Keratinocyte (primary cell): ENCODE measurements at regions not wholly inside any gene's neighbourhood (a gene's known extent, or its start where the extent isn't known, plus 50 kb on each side); places are given as distances from the start of the nearest gene placed in this dataset.

Experiments used
- EZH2 ChIP-seq: IDR thresholded peaks from one replicate; pipeline ENCODE4 v1.6.1; 2012; ENCODE audit warnings: inconsistent platforms, mild to moderate bottlenecking, low read length, moderate library complexity
- TF ChIP-seq, protein P1 (sequence below), 3 experiments: IDR thresholded peaks in 1 of 3; conservative IDR thresholded peaks in 1 of 3; optimal IDR thresholded peaks in 1 of 3; 2 replicates in 2 of 3; 3 replicates in 1 of 3; pipeline versions ENCODE3 to v1.5.1; 2011; ENCODE audit warnings: low read length in 3 of 3, mild to moderate bottlenecking in 3 of 3, moderate library complexity in 2 of 3, control low read depth in 1 of 3, inconsistent platforms in 1 of 3; ENCODE audit not compliant: insufficient read depth in 2 of 3; ENCODE audit errors: extremely low read depth in 1 of 3

DNA sequence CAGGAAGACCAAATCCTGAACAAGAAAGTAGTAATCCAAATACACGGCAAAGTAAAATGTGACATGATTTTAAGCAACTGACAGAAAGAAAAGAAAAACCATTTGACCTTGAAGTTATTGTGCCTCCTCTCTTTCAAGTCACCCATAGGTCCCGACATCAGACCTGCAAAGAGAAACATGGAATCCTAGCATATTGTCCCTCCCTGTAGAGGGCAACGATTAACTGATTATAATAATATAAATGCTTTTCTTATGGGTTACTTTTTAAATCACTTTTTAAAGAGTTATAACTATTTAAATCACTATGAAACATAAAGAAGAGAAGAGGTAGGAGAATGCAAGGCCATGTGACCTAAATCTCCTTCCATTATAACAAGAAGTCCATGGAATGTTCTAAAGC, 143.2 kb upstream of the LIPC start:
- TF ChIP-seq, protein P1, sequence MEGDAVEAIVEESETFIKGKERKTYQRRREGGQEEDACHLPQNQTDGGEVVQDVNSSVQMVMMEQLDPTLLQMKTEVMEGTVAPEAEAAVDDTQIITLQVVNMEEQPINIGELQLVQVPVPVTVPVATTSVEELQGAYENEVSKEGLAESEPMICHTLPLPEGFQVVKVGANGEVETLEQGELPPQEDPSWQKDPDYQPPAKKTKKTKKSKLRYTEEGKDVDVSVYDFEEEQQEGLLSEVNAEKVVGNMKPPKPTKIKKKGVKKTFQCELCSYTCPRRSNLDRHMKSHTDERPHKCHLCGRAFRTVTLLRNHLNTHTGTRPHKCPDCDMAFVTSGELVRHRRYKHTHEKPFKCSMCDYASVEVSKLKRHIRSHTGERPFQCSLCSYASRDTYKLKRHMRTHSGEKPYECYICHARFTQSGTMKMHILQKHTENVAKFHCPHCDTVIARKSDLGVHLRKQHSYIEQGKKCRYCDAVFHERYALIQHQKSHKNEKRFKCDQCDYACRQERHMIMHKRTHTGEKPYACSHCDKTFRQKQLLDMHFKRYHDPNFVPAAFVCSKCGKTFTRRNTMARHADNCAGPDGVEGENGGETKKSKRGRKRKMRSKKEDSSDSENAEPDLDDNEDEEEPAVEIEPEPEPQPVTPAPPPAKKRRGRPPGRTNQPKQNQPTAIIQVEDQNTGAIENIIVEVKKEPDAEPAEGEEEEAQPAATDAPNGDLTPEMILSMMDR (optimal IDR thresholded peaks at IDR 0.05 in 1 of 3, IDR thresholded peaks at IDR 0.05 in 1 of 3, conservative IDR thresholded peaks at IDR 0.05 in 1 of 3; ENCODE audit: extremely low read depth in 1 of 3, insufficient read depth in 2 of 3, low read length in 3 of 3): no peak
- TF ChIP-seq EZH2: no peak
